Activated naive CD8-positive, alpha-beta T cell (primary cell): ENCODE measurements at regions not wholly inside any gene's neighbourhood (a gene's known extent, or its start where the extent isn't known, plus 50 kb on each side); places are given as distances from the start of the nearest gene placed in this dataset.
A peak's percentile ranks its signal among the peaks of the same experiment; 100 is the strongest.

Source experiments
- H3K27ac Mint-ChIP-seq: one replicate; pipeline ENCODE4 v1.8.0; 2021; ENCODE audit warnings: mixed read lengths
- H3K27me3 Mint-ChIP-seq: one replicate; pipeline ENCODE4 v1.8.0; 2021; ENCODE audit warnings: mixed read lengths
- H3K36me3 Mint-ChIP-seq: one replicate; pipeline ENCODE4 v1.8.0; 2021; ENCODE audit warnings: mixed read lengths
- H3K4me1 Mint-ChIP-seq: one replicate; pipeline ENCODE4 v1.8.0; 2021; ENCODE audit warnings: low read depth, mixed read lengths
- H3K4me3 Mint-ChIP-seq: one replicate; pipeline ENCODE4 v1.8.0; 2021; ENCODE audit warnings: mild to moderate bottlenecking, mixed read lengths
- H3K9me3 Mint-ChIP-seq: one replicate; pipeline ENCODE4 v1.8.0; 2021; ENCODE audit warnings: low read depth, mixed read lengths

DNA sequence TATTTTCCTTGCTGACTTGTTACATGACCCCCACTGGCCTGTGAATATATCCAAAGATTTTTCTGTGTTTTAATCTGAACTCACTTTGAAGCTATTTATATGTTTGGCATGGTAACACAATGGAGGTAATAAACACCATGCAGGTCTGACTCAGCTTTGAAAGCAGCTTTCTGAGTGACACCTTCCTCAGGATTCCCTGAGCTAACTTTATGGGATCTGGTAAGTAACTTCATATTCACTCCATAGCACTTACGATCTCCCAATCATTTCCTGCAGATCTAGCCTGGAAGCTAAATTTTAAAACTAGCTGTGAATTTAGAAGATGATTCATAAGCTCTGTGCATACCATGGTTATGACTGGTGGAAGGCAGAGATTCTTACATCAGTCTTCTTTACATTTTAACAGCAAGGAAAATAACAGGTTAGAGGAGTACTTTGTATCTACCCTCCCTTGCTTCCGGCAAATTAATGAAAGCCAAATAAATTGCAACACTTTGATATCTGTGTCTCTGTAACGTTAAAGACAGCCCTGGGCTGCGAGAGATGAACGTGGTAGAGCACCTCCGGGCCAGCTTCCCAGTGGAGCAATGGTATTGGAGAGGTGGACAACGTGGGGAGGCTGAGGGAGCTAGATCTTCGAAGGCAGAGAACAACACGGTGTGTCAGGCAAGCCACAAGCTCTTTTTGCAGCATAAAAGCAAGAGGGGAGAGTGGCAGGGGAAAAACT lies 170.2 kb upstream of the KLF14 start:
- H3K9me3 Mint-ChIP-seq = no peaks in the 10 kb centered on the region
- peaks cover 81% of the 10 kb centered on the region for H3K4me1 Mint-ChIP-seq
- peaks cover 22% of the 10 kb centered on the region for H3K36me3 Mint-ChIP-seq
- peak overlapping the region; percentile 86 for H3K27ac Mint-ChIP-seq
- H3K4me3 Mint-ChIP-seq = peak overlapping the region; percentile 46
- H3K27me3 Mint-ChIP-seq = no peaks in the 10 kb centered on the region

DNA sequence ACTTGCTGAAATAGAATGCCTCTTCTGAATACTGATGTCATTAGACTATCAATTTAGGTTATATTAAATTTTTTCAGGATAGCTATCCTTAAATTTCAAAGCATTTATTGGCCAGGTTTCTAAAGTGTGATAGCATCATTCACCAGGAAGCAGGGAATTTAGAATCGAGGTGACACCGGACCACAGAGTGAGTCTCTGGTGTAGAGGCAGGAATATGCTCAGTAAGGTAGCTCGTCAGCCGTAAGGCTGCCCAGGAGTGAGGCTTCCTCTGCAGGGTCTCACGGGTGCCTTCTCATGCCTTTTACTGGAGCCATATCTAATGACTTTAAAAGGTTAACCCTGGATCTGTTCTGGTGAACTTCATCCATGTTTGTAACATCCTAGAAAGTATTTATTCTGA lies 170.8 kb upstream of the KLF14 start:
- H3K27ac Mint-ChIP-seq = peak overlapping the region; percentile 86
- no peaks in the 10 kb centered on the region for H3K27me3 Mint-ChIP-seq
- peaks cover 82% of the 10 kb centered on the region for H3K4me1 Mint-ChIP-seq

DNA sequence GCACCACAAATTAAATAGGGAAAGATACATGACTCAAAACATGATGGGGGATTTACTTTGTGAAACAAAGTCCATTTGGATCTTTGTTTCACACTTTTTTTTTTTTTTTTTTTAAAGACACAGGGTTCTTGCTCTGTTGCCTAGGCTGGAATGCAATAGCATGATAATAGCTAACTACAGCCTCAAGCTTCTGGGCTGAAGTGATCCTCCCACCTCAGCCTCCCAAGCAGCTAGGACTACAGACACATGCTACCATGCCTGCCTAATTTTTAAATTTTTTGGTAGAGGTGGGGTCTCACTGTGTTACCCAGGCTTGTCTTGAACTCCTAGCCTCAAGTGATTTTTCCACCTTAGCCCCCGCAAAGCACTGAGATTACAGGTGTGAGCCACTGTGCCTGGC lies 172.6 kb upstream of the KLF14 start:
- peak overlapping the region; percentile 54 for H3K27ac Mint-ChIP-seq
- peaks cover 85% of the 10 kb centered on the region for H3K4me1 Mint-ChIP-seq
- H3K27me3 Mint-ChIP-seq = no peaks in the 10 kb centered on the region
- peak overlapping the region; percentile 40 for H3K4me3 Mint-ChIP-seq
- H3K9me3 Mint-ChIP-seq = no peaks in the 10 kb centered on the region
- H3K36me3 Mint-ChIP-seq = peaks cover 42% of the 10 kb centered on the region

More for the DNA sequence above, 170.8 kb upstream of the KLF14 start:
- Mint-ChIP-seq H3K36me3 (peaks cover 28% of the 10 kb centered on the region), H3K9me3 (no peaks in the 10 kb centered on the region), H3K4me3 (no peak overlapping the region)

DNA sequence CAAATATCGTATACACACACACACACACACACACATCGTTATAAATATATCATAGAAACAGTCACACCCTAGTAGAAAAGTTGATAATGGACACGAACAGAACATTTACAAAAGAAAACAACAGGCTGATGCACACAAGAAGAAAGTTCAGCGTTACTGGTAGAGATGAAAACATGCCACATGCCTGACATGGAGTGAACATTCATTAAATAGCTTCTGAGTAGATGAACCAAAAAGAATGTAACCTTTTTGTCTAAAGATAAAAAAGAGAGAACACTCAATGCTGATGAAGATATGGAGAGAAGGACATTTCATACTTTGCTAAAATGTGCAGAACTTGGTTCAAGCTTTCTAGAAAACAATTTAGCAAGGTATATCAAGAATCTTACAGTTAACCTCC lies 173.4 kb upstream of the KLF14 start:
- Mint-ChIP-seq H3K27ac (peak overlapping the region; percentile 75), H3K27me3 (no peaks in the 10 kb centered on the region), H3K36me3 (peaks cover 49% of the 10 kb centered on the region), H3K9me3 (no peaks in the 10 kb centered on the region), H3K4me1 (peaks cover 87% of the 10 kb centered on the region), H3K4me3 (peak overlapping the region; percentile 77)

- peaks cover 46% of the 10 kb centered on the region for H3K36me3 Mint-ChIP-seq
- no peaks in the 10 kb centered on the region for H3K9me3 Mint-ChIP-seq
- H3K27ac Mint-ChIP-seq = peak overlapping the region; percentile 100
- H3K27me3 Mint-ChIP-seq = no peaks in the 10 kb centered on the region
- H3K4me3 Mint-ChIP-seq = peak overlapping the region; percentile 93
- peaks cover 85% of the 10 kb centered on the region for H3K4me1 Mint-ChIP-seq
Observed at GRCh38 chr7:130908345-130909160, 174.5 kb upstream of the KLF14 start.

- H3K4me3 Mint-ChIP-seq = peak overlapping the region; percentile 93
- H3K27me3 Mint-ChIP-seq = no peaks in the 10 kb centered on the region
- peaks cover 41% of the 10 kb centered on the region for H3K36me3 Mint-ChIP-seq
- peak overlapping the region; percentile 100 for H3K27ac Mint-ChIP-seq
- no peaks in the 10 kb centered on the region for H3K9me3 Mint-ChIP-seq
- peaks cover 85% of the 10 kb centered on the region for H3K4me1 Mint-ChIP-seq
Observed at GRCh38 chr7:130909161-130909836, 175.3 kb upstream of the KLF14 start.

GRCh38 chr7:130909881-130910672 lies 176.1 kb upstream of the KLF14 start:
- Mint-ChIP-seq H3K4me1 (peaks cover 86% of the 10 kb centered on the region), H3K27me3 (no peaks in the 10 kb centered on the region), H3K27ac (peak overlapping the region; percentile 100), H3K4me3 (peak overlapping the region; percentile 93), H3K9me3 (no peaks in the 10 kb centered on the region), H3K36me3 (peaks cover 42% of the 10 kb centered on the region)

DNA sequence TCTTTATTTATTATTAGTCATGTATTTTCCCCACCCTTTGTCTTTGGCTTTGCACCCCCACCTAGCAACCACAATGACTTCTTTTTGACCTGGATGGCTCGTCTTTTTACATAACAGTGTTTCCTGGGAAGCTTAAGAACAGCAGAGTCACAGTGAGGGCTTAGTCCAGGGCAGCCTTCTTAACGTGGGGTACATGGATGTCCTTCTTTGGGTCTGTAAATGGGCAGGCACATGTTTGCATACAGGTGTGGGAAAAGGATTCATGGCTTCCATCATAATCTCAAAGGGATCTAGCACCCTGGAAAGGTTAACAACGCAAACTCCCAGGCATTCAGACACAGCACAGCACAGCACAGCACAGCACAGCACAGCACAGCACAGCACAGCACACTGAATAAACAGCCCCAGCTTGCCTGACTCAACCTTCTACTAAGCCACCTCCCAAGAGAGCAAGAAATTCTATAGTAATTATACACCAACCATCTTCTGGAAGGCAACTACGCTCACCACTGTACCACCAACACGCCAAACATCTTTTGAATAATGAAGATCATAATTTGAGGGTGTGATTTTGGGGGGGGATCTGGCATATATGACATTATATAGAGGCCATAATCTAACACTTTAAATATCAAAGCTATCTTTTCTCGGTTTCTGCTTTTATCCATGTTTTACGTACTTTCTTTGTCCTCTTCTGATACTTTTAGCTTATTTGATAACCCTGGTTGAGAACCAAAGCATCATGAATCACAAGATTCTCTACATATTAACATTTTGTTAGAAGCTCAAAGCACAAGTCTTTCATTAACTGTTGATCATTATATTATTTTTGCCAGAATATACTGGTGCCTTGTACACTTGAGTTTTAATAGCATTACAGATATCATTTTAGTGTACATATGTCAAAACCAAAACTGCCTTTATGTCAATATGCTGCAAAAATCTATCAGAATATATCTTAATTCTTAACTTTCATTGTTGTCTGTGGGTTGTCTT lies 177.2 kb upstream of the KLF14 start:
- Mint-ChIP-seq H3K4me1 (peaks cover 86% of the 10 kb centered on the region), H3K36me3 (peaks cover 46% of the 10 kb centered on the region), H3K4me3 (peak overlapping the region; percentile 93), H3K27me3 (no peaks in the 10 kb centered on the region), H3K9me3 (no peaks in the 10 kb centered on the region), H3K27ac (peak overlapping the region; percentile 100)

DNA sequence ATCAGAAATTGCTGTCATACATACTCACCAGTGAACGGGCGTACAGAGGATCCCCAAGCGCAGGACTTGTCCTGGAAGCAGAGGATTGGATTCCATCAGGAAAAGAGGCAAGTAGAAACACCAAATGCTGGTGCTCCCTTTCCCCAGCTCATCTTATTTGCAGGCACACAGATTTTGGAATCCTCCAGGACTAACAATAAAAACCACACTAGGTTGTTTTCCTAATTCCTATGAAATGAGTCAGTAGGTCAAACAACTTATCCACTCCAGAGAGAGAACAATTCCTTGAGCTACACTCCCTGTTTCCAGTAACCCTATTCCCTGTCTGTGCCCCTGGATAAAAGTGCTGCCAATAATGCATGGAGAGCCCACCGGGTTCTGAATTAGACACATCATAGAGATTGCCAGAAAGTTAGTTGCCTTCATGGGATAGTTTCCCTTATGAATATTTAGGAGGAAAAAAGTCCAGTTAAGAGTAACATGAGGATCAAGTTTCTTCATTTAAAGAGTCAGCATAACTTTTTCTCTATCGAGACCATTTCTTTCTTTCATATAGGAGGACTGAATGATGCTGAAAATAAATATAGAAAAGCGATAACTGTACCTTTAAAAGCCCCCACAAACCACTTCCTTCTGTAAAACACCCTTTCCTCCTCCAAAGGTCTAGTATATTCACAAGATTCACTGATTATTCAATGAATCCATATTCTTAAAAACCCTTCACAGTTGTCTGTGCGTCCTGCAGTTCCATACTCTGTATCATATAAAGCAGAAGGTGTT lies 178.3 kb upstream of the KLF14 start:
- Mint-ChIP-seq H3K27me3 (no peaks in the 10 kb centered on the region), H3K4me3 (peak overlapping the region; percentile 93), H3K36me3 (peaks cover 49% of the 10 kb centered on the region), H3K9me3 (no peaks in the 10 kb centered on the region), H3K4me1 (peaks cover 88% of the 10 kb centered on the region), H3K27ac (peak overlapping the region; percentile 100)

- peaks cover 91% of the 10 kb centered on the region for H3K4me1 Mint-ChIP-seq
- H3K4me3 Mint-ChIP-seq = peak overlapping the region; percentile 93
- no peaks in the 10 kb centered on the region for H3K27me3 Mint-ChIP-seq
- no peaks in the 10 kb centered on the region for H3K9me3 Mint-ChIP-seq
- peaks cover 53% of the 10 kb centered on the region for H3K36me3 Mint-ChIP-seq
- H3K27ac Mint-ChIP-seq = peak overlapping the region; percentile 100
Observed at GRCh38 chr7:130912862-130913638, 179.0 kb upstream of the KLF14 start.

GRCh38 chr7:130913639-130914553 lies 179.9 kb upstream of the KLF14 start:
- H3K4me3 Mint-ChIP-seq = peak overlapping the region; percentile 93
- peak overlapping the region; percentile 100 for H3K27ac Mint-ChIP-seq
- H3K27me3 Mint-ChIP-seq = no peaks in the 10 kb centered on the region
- H3K9me3 Mint-ChIP-seq = no peaks in the 10 kb centered on the region
- peaks cover 95% of the 10 kb centered on the region for H3K4me1 Mint-ChIP-seq
- peaks cover 56% of the 10 kb centered on the region for H3K36me3 Mint-ChIP-seq
